Lower lobe of right lung (tissue), 2 donors: ENCODE measurements at regions not wholly inside any gene's neighbourhood (a gene's known extent, or its start where the extent isn't known, plus 50 kb on each side); places are given as distances from the start of the nearest gene placed in this dataset.

ENCODE experiments used
- ATAC-seq, 2 donors: fragments of 200-7000 bp; cut with Tn5 transposase; one replicate each; pipeline ENCODE4 v1.9.1; 2020 to 2022; ENCODE audit warnings: mild to moderate bottlenecking in 2 of 2, moderate library complexity in 2 of 2
- DNase-seq: peaks from one replicate; pipeline ENCODE4 v3.0.0-alpha.2; 2020
- H3K27ac ChIP-seq: fragments of 200-600 bp; one replicate; pipeline ENCODE4 v1.8.0; 2022
- H3K27me3 ChIP-seq: fragments of 200-600 bp; one replicate; pipeline ENCODE4 v1.8.0; 2022; ENCODE audit warnings: low read depth
- H3K36me3 ChIP-seq: fragments of 200-600 bp; one replicate; pipeline ENCODE4 v1.8.0; 2022; ENCODE audit warnings: mild to moderate bottlenecking
- H3K4me1 ChIP-seq: fragments of 200-600 bp; one replicate; pipeline ENCODE4 v1.8.0; 2022
- H3K4me3 ChIP-seq: fragments of 200-600 bp; one replicate; pipeline ENCODE4 v1.8.0; 2022; ENCODE audit warnings: mild to moderate bottlenecking
- H3K9me3 ChIP-seq: fragments of 200-600 bp; one replicate; pipeline ENCODE4 v1.8.0; 2022
- intact Hi-C: fragments of 100-400 bp; cut with DNase I; formaldehyde crosslinking; loops from one replicate; pipeline ENCODE4 v1.11.0; 2022
- TF ChIP-seq, protein P1 (sequence below): fragments of 200-600 bp; IDR thresholded peaks from one replicate; pipeline ENCODE4 v1.8.0; 2022; ENCODE audit warnings: antibody characterized with exemption, mild to moderate bottlenecking
- donor health status: DM: no; HTN: yes; CAD: no; lungs with severe emphysema.

- DNase-seq = no peak
- H3K9me3 ChIP-seq = no peaks in the 10 kb centered on the region
- no peaks in the 10 kb centered on the region for H3K4me1 ChIP-seq
- H3K27ac ChIP-seq = no peak overlapping the region
- H3K36me3 ChIP-seq = no peaks in the 10 kb centered on the region
- intact Hi-C loops = loop anchor here (10.0 kb wide), 1 partner anchor 384 kb away; no protein-coding TSS in a partner anchor
- TF ChIP-seq, protein P1, sequence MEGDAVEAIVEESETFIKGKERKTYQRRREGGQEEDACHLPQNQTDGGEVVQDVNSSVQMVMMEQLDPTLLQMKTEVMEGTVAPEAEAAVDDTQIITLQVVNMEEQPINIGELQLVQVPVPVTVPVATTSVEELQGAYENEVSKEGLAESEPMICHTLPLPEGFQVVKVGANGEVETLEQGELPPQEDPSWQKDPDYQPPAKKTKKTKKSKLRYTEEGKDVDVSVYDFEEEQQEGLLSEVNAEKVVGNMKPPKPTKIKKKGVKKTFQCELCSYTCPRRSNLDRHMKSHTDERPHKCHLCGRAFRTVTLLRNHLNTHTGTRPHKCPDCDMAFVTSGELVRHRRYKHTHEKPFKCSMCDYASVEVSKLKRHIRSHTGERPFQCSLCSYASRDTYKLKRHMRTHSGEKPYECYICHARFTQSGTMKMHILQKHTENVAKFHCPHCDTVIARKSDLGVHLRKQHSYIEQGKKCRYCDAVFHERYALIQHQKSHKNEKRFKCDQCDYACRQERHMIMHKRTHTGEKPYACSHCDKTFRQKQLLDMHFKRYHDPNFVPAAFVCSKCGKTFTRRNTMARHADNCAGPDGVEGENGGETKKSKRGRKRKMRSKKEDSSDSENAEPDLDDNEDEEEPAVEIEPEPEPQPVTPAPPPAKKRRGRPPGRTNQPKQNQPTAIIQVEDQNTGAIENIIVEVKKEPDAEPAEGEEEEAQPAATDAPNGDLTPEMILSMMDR = no peak
- no peak overlapping the region for H3K4me3 ChIP-seq
- H3K27me3 ChIP-seq = no peaks in the 10 kb centered on the region
- ATAC-seq = no peak
These were observed 171.7 kb downstream of the BACH1 start for GRCh38 chr21:29470397-29470796.

DNA sequence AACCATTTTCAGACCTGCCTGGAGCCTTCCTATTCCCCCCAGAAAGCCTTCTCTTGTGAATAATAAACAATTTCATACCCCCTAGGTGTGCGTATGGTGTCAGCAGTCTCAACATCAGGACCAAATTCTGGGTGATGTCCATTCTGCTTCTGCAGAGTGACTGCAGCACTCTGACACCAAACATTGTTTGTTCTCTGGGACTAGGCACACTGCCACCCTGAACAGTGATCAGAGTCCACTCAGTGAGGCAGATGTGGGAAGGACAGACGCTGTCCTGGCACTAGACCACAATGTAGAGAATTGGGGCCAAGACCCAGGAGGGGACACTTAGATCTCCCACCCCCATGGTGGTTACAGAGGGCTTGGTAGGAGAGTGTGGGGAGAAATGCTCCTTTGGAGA lies 175.1 kb downstream of the BACH1 start:
- Histone ChIP-seq H3K27ac (no peak overlapping the region), H3K9me3 (no peaks in the 10 kb centered on the region), H3K4me3 (no peak overlapping the region), H3K36me3 (no peaks in the 10 kb centered on the region), H3K4me1 (no peaks in the 10 kb centered on the region), H3K27me3 (no peaks in the 10 kb centered on the region)
- ATAC-seq (no peak), DNase-seq (no peak)
- TF ChIP-seq, protein P1 = no peak
- intact Hi-C loops = loop anchor here (10.0 kb wide), 1 partner anchor 381 kb away; no protein-coding TSS in a partner anchor

DNA sequence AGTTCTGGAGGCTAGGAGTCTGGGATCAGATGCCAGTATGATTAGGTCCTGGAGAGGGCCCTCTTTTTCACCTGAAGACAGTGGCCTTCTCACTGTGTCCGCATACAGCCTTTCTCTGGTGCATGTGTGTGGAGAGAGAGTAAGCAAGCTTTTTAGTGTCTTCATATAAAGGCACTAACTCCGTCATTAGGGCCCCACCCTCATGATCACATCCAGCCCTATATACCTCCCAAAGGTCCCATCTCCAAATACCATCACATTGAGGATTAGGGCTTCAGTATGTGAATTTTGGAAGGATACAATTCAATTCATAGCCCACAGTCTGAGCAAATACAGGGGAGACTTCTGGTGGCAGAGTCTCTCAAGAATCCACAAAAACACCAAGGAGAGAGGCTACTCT lies 176.6 kb downstream of the BACH1 start:
- Histone ChIP-seq H3K27ac (no peak overlapping the region), H3K27me3 (no peaks in the 10 kb centered on the region), H3K9me3 (no peaks in the 10 kb centered on the region), H3K4me1 (no peaks in the 10 kb centered on the region), H3K4me3 (no peak overlapping the region), H3K36me3 (no peaks in the 10 kb centered on the region)
- TF ChIP-seq, protein P1 = no peak
- ATAC-seq (no peak), DNase-seq (no peak)
- intact Hi-C loops = loop anchor here (10.0 kb wide), 1 partner anchor 379 kb away; no protein-coding TSS in a partner anchor

GRCh38 chr21:29477347-29477746 lies 178.6 kb downstream of the BACH1 start:
- H3K36me3 ChIP-seq = no peaks in the 10 kb centered on the region
- no peaks in the 10 kb centered on the region for H3K27me3 ChIP-seq
- intact Hi-C loops = loop anchor here (10.0 kb wide), 1 partner anchor 377 kb away; no protein-coding TSS in a partner anchor
- H3K27ac ChIP-seq = no peak overlapping the region
- H3K4me1 ChIP-seq = no peaks in the 10 kb centered on the region
- DNase-seq = no peak
- TF ChIP-seq, protein P1 = no peak
- ATAC-seq = no peak
- no peaks in the 10 kb centered on the region for H3K9me3 ChIP-seq
- no peak overlapping the region for H3K4me3 ChIP-seq

- TF ChIP-seq, protein P1 = no peak
- H3K27ac ChIP-seq = no peak overlapping the region
- no peaks in the 10 kb centered on the region for H3K36me3 ChIP-seq
- no peaks in the 10 kb centered on the region for H3K9me3 ChIP-seq
- DNase-seq (no peak), ATAC-seq (no peak)
- intact Hi-C loops = loop anchor here (10.0 kb wide), 1 partner anchor 377 kb away; no protein-coding TSS in a partner anchor
- H3K4me1 ChIP-seq = no peaks in the 10 kb centered on the region
- no peaks in the 10 kb centered on the region for H3K27me3 ChIP-seq
- no peak overlapping the region for H3K4me3 ChIP-seq
These were observed 179.2 kb downstream of the BACH1 start for GRCh38 chr21:29477941-29478340.

- ATAC-seq (no peak), DNase-seq (no peak)
- no peak overlapping the region for H3K27ac ChIP-seq
- no peaks in the 10 kb centered on the region for H3K9me3 ChIP-seq
- TF ChIP-seq, protein P1 = no peak
- H3K27me3 ChIP-seq = no peaks in the 10 kb centered on the region
- no peaks in the 10 kb centered on the region for H3K4me1 ChIP-seq
- H3K4me3 ChIP-seq = no peak overlapping the region
- H3K36me3 ChIP-seq = no peaks in the 10 kb centered on the region
- intact Hi-C loops = no loop called here
These were observed 182.4 kb downstream of the BACH1 start for GRCh38 chr21:29481081-29481480.
